ENCODE measurements at regions not wholly inside any gene's neighbourhood (a gene's known extent, or its start where the extent isn't known, plus 50 kb on each side); places are given as distances from the start of the nearest gene placed in this dataset.

- H3K4me3 ChIP-seq (ENCODE audit: low read length): no peak overlapping the region
- DNase-seq (ENCODE audit: low read depth): no peak
- TF ChIP-seq CTCF (conservative IDR thresholded peaks at IDR 0.05; ENCODE audit: low read depth, low read length): no peak
Measured at GRCh38 chr6:23873161-23873560, 252.9 kb upstream of the NRSN1 start.

GRCh38 chr6:23875006-23875405 is 251.0 kb upstream of the NRSN1 start:
- H3K4me3 ChIP-seq (ENCODE audit: low read length): no peak overlapping the region
- DNase-seq (ENCODE audit: low read depth): no peak
- no peak for TF ChIP-seq CTCF (conservative IDR thresholded peaks at IDR 0.05; ENCODE audit: low read depth, low read length)

- TF ChIP-seq CTCF (conservative IDR thresholded peaks at IDR 0.05; ENCODE audit: low read depth, low read length): no peak
- no peak for DNase-seq (ENCODE audit: low read depth)
- no peak overlapping the region for H3K4me3 ChIP-seq (ENCODE audit: low read length)
Measured at GRCh38 chr6:23879816-23880215, 246.2 kb upstream of the NRSN1 start.

- no peak for DNase-seq (ENCODE audit: low read depth)
- TF ChIP-seq CTCF (conservative IDR thresholded peaks at IDR 0.05; ENCODE audit: low read depth, low read length): no peak
- H3K4me3 ChIP-seq (ENCODE audit: low read length): no peak overlapping the region
Measured at GRCh38 chr6:23890543-23891227, 235.3 kb upstream of the NRSN1 start.

- no peak for DNase-seq (ENCODE audit: low read depth)
- TF ChIP-seq CTCF (conservative IDR thresholded peaks at IDR 0.05; ENCODE audit: low read depth, low read length): no peak
- no peak overlapping the region for H3K4me3 ChIP-seq (ENCODE audit: low read length)
Measured at GRCh38 chr6:23905133-23905815, 220.7 kb upstream of the NRSN1 start.

GRCh38 chr6:23910420-23910819 is 215.6 kb upstream of the NRSN1 start:
- no peak for TF ChIP-seq CTCF (conservative IDR thresholded peaks at IDR 0.05; ENCODE audit: low read depth, low read length)
- no peak overlapping the region for H3K4me3 ChIP-seq (ENCODE audit: low read length)
- no peak for DNase-seq (ENCODE audit: low read depth)

GRCh38 chr6:23927935-23928334 is 198.1 kb upstream of the NRSN1 start:
- TF ChIP-seq CTCF (conservative IDR thresholded peaks at IDR 0.05; ENCODE audit: low read depth, low read length): no peak
- H3K4me3 ChIP-seq (ENCODE audit: low read length): no peak overlapping the region
- no peak for DNase-seq (ENCODE audit: low read depth)
